ENCODE measurements at regions not wholly inside any gene's neighbourhood (a gene's known extent, or its start where the extent isn't known, plus 50 kb on each side); places are given as distances from the start of the nearest gene placed in this dataset.

DNA sequence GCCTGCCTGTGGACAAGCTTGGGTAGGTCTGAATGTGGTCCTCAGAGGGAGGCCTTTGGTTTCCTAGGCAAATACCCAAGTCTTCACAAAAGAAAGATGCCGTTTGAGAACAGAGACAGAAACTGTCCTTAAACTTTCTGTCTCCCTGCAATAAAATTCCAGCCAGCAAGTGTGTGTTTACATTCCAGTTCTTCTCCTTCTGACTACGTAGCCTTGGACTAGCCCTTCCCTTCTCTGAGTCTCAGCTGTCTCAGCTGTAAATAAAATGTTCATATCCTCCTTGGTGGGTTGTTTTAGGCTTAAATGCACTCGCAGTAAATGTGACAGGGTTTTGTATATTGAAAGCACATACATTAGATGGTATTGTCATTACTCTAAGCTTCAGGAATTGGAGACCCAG is 561.2 kb upstream of the MKI67 start:
- Histone ChIP-seq H3K4me3 (ENCODE audit: severe bottlenecking) (no peak overlapping the region), H3K27ac (ENCODE audit: poor library complexity, severe bottlenecking) (no peak overlapping the region), H3K36me3 (ENCODE audit: low read depth) (no peaks in the 10 kb centered on the region), H3K4me1 (ENCODE audit: insufficient read depth, poor library complexity, severe bottlenecking) (no peaks in the 10 kb centered on the region), H3K9me3 (ENCODE audit: severe bottlenecking) (no peaks in the 10 kb centered on the region), H3K27me3 (ENCODE audit: insufficient read depth, poor library complexity, severe bottlenecking) (peaks cover 3% of the 10 kb centered on the region)
- TF ChIP-seq, protein P1, sequence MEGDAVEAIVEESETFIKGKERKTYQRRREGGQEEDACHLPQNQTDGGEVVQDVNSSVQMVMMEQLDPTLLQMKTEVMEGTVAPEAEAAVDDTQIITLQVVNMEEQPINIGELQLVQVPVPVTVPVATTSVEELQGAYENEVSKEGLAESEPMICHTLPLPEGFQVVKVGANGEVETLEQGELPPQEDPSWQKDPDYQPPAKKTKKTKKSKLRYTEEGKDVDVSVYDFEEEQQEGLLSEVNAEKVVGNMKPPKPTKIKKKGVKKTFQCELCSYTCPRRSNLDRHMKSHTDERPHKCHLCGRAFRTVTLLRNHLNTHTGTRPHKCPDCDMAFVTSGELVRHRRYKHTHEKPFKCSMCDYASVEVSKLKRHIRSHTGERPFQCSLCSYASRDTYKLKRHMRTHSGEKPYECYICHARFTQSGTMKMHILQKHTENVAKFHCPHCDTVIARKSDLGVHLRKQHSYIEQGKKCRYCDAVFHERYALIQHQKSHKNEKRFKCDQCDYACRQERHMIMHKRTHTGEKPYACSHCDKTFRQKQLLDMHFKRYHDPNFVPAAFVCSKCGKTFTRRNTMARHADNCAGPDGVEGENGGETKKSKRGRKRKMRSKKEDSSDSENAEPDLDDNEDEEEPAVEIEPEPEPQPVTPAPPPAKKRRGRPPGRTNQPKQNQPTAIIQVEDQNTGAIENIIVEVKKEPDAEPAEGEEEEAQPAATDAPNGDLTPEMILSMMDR (IDR thresholded peaks at IDR 0.05; ENCODE audit: poor library complexity, severe bottlenecking): no peak
- ATAC-seq (ENCODE audit: low read depth) (no peak), DNase-seq (ENCODE audit: low spot score) (no peak)

DNA sequence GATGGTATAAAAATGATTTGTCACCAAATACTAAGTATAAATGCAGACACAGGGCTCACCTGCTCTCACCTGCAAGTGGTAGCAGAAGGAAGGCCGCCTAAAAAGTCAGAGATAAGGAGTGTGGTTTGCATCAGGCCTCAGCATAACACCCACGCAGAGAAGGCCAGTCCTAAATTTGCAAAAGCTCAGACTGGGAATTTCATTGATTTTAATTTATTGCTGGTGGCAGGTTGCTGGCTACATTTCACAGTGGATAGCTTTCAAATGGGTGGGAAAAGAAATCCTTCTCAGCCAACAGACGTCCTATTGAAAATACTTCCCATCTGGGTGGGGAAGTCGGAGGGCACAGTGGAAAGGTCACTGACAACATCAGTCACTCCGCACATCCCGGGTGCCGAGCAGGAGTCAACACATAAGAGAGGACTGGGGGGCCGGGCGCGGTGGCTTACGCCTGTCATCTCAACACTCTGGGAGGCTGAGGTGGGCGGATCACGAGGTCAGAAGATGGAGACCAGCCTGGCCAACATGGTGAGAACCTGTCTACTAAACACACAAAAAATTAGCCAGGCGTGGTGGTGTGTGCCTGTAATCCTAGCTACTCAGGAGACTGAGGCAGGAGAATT is 561.8 kb upstream of the MKI67 start:
- H3K4me1 ChIP-seq (ENCODE audit: insufficient read depth, poor library complexity, severe bottlenecking): no peaks in the 10 kb centered on the region
- TF ChIP-seq, protein P1 (IDR thresholded peaks at IDR 0.05; ENCODE audit: poor library complexity, severe bottlenecking): no peak
- no peak overlapping the region for H3K4me3 ChIP-seq (ENCODE audit: severe bottlenecking)
- ATAC-seq (ENCODE audit: low read depth) (no peak), DNase-seq (ENCODE audit: low spot score) (no peak)
- H3K9me3 ChIP-seq (ENCODE audit: severe bottlenecking): no peaks in the 10 kb centered on the region
- H3K36me3 ChIP-seq (ENCODE audit: low read depth): no peaks in the 10 kb centered on the region
- peaks cover 3% of the 10 kb centered on the region for H3K27me3 ChIP-seq (ENCODE audit: insufficient read depth, poor library complexity, severe bottlenecking)
- no peak overlapping the region for H3K27ac ChIP-seq (ENCODE audit: poor library complexity, severe bottlenecking)

DNA sequence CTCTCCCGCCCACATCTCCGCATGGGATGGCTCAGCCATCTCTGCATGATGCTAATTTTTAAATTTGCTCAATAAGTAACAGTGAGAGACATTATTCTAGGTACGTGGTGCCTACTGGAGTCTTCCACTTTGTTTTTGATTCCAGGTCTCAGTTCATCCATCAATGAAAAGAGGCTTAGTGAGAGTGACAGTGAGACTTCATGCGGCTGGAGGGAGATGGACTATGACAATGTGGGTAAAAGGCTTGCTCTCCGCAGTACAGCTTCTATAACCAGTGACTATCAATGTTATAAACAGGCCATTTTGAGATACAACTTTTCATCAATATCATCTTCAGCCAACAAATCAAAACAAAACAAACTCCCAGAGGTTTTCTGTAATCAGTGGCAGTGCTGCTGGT is 563.4 kb upstream of the MKI67 start:
- no peak overlapping the region for H3K4me3 ChIP-seq (ENCODE audit: severe bottlenecking)
- TF ChIP-seq, protein P1 (IDR thresholded peaks at IDR 0.05; ENCODE audit: poor library complexity, severe bottlenecking): no peak
- no peaks in the 10 kb centered on the region for H3K36me3 ChIP-seq (ENCODE audit: low read depth)
- H3K9me3 ChIP-seq (ENCODE audit: severe bottlenecking): no peaks in the 10 kb centered on the region
- H3K27ac ChIP-seq (ENCODE audit: poor library complexity, severe bottlenecking): no peak overlapping the region
- no peaks in the 10 kb centered on the region for H3K4me1 ChIP-seq (ENCODE audit: insufficient read depth, poor library complexity, severe bottlenecking)
- DNase-seq (ENCODE audit: low spot score): no peak
- no peaks in the 10 kb centered on the region for H3K27me3 ChIP-seq (ENCODE audit: insufficient read depth, poor library complexity, severe bottlenecking)
- ATAC-seq (ENCODE audit: low read depth): no peak

DNA sequence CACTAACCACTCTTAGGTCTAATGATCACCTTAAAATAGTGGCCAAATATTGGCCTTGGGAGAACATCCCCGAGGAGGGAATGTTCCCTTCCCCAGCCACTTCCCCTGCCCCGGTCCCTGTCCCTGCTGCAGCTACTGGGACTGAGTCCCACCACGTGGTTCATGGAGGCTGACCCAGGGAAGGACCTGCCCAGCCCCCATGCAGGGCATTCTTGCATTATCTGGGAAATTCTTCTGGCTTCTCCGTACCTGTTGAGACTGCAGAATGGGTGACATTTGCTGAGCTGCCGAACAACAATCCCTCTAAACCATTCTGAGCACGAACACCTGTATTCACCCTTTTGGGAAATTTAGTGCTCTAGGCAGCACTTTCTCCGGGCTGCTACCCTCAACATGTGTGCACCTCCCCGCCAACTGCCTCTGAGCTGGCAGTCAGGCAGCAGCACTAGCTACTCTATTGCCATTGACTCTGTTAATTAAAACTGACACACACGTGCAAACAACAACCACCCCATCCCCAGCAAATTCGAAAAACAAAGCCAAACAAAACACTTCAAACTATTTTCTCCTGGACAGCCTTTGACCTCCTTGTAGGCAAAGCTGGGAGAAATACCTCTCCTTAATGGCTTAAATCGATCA is 567.4 kb upstream of the MKI67 start:
- no peak overlapping the region for H3K4me3 ChIP-seq (ENCODE audit: severe bottlenecking)
- no peak overlapping the region for H3K27ac ChIP-seq (ENCODE audit: poor library complexity, severe bottlenecking)
- peaks cover 3% of the 10 kb centered on the region for H3K27me3 ChIP-seq (ENCODE audit: insufficient read depth, poor library complexity, severe bottlenecking)
- no peaks in the 10 kb centered on the region for H3K9me3 ChIP-seq (ENCODE audit: severe bottlenecking)
- H3K36me3 ChIP-seq (ENCODE audit: low read depth): no peaks in the 10 kb centered on the region
- ATAC-seq (ENCODE audit: low read depth): no peak
- DNase-seq (ENCODE audit: low spot score): no peak
- H3K4me1 ChIP-seq (ENCODE audit: insufficient read depth, poor library complexity, severe bottlenecking): no peaks in the 10 kb centered on the region
- TF ChIP-seq, protein P1 (IDR thresholded peaks at IDR 0.05; ENCODE audit: poor library complexity, severe bottlenecking): no peak

Measured in RWPE2 (cell line).